Renal cortical epithelial cell (primary cell): ENCODE measurements at regions not wholly inside any gene's neighbourhood (a gene's known extent, or its start where the extent isn't known, plus 50 kb on each side); places are given as distances from the start of the nearest gene placed in this dataset.
A peak's percentile ranks its signal among the peaks of the same experiment; 100 is the strongest.

ENCODE experiments used
- DNase-seq: peaks from one replicate; pipeline ENCODE4 v3.0.0-alpha.2; 2011; ENCODE audit warnings: low read depth

DNA sequence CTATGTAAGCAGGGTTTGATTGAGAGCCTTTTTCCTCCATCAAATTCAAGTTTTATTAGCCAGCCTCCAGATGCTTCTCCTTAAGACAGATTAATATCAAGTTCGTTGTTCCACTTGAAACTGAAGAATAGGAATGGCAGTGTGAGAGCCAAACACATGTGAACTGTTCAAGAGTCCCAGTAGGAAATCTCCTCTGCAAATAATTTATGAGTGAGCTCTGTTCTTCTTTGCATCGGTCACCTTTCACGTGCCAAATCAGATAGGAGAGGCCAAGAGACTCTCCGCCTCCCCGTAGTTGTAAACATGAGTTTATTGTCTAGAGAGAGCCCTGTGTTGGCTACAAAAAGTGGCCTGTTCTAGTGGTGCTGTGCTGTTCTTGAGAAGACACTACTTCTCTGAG is 372.1 kb upstream of the NR2F2 start:
- DNase-seq = no peak

GRCh38 chr15:95968856-95969255 is 361.6 kb upstream of the NR2F2 start:
- no peak for DNase-seq

DNA sequence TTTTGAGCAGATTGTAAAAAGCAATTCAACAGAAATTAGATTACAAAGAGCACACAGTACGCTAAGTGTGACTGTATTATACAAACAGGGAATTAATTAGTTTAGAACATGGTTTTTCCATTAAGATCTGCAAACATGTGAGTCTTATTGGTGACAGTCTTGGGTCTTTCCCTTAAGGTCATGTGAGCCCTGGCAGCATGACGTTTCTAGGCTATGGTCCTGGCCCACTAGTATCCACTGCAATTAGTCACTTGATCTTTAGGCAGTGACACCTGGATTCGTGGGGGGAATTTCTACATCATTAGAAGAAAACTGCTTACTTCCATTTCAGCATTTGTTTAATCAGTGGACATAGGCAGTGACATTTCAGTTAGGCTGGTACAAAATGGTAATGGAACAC is 360.2 kb upstream of the NR2F2 start:
- no peak for DNase-seq

DNA sequence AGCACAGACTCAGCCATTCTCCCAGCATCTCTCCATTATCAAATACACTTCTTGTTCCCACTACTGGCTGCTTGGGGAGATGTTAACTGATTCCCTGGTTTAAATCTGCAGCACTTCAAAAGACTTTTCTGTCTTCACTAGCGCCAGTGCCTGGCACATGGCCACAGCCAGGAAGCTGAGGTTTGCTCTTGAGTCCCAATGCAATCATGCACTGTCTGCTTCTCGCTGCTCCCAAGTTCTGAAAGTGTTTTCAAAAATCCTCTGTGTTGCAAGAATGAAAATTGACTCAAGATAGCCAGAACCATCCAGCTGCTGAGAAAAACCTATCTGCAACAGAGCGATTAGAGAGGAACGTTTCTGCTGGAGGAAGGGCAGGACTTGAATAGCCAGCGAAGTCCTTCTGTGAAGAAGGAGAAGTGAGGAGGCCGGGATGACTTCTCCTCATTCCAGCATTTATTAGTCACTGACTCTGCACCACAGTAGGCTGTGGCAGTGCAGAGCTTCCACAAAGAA is 358.4 kb upstream of the NR2F2 start:
- DNase-seq = no peak

- no peak for DNase-seq
Observed at GRCh38 chr15:95972812-95973211, 357.7 kb upstream of the NR2F2 start.

- DNase-seq = peak; percentile 43
Observed at GRCh38 chr15:95973566-95974256, 356.8 kb upstream of the NR2F2 start.

- no peak for DNase-seq
Observed at GRCh38 chr15:95975212-95975611, 355.3 kb upstream of the NR2F2 start.

DNA sequence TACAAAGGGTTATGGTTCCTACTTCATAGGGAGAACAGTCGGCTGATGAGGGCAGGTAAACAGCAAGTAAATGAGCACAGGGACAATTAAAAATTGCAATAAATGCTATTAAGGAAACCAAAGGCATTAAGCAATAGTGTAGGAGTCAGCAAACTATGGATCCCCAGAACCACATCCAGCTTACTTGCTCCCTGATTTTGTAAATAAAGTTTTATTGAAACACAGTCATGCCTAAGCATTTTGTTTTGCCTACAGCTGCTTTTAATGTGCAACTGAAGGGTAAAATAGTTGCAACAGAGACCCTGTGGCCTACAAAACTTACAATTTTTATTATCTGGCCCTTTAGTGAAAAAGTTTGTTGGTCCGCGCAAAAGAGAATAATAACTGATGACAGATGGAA is 351.2 kb upstream of the NR2F2 start:
- no peak for DNase-seq

- no peak for DNase-seq
Observed at GRCh38 chr15:95981209-95981608, 349.3 kb upstream of the NR2F2 start.

DNA sequence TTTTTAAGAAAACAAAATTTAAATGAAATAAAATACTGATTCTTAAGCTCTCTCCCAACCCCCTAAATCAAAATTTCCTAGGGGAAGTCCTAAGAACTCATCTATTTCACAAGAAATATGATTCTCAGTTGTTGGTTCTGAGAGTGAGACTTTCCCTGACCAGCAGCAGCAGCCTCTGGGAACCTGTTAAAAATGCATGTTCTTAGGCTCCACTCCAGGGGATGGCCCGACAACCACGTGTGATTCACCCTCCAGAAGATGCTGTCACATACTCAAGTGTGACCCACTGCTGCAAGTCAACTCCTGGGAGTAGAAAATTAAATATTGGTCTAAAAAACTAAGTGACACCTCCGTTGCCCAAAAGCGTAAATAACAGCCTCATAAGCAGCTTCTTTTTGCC is 343.2 kb upstream of the NR2F2 start:
- DNase-seq = no peak

GRCh38 chr15:95987886-95988573 is 342.5 kb upstream of the NR2F2 start:
- no peak for DNase-seq

DNA sequence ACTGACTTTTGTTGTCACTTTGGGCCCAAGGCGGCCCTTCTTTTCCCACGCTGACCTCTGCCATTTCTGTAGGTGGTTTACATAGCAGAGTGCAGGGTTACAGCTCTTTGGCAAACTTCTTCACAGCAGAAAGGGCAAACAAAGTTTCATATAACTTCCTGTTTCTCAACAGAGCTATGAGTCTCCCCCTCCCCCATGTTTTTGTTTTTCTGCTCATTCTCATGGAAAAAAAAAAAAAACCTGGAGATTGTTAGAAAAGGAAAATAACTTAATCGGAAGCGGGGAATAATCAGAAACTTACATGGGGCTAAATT is 342.0 kb upstream of the NR2F2 start:
- DNase-seq = peak; percentile 59

- DNase-seq = peak; percentile 24
Observed at GRCh38 chr15:95989392-95989791, 341.1 kb upstream of the NR2F2 start.

DNA sequence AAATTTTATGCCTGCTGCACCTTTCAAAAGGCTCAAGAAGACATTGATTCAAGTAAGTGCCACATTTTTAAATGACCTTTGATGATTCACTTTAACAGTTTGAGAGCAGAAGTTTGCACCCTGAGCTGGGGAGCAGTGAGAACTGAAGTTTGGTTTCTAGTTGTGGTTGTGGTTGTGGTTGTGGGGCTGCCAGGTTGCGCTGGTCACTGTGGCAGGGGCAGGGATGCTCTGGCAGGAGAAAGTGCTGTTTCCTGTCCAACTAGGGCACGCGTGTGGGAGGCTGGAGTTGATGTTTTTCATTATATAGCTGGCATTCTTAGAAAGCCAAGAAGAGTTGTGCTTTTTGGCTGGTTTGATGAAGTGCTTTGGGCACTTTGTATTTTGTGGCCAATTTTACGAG is 339.7 kb upstream of the NR2F2 start:
- DNase-seq = no peak

DNA sequence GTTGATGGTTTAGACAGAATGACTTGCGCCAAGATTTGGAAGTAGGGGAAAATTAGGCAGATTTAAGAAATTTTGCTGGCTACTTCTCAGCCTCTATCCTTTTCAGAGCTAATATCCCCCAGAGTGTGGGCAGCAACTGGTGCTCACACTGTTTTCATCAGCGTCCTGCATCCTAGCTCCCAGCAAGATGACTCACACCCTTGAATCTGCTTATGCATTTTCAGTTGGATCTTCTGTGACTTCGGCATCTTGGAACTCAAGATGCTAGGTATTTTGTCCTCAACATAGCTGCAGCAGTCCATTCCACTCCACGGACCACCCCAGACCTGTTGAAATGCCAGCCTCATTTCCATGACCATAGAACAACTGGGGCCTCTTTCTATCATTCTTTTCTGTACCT is 336.1 kb upstream of the NR2F2 start:
- peak; percentile 62 for DNase-seq

- DNase-seq = peak; percentile 66
Observed at GRCh38 chr15:95995375-95996168, 334.9 kb upstream of the NR2F2 start.

GRCh38 chr15:95996494-95996893 is 334.0 kb upstream of the NR2F2 start:
- DNase-seq = no peak

DNA sequence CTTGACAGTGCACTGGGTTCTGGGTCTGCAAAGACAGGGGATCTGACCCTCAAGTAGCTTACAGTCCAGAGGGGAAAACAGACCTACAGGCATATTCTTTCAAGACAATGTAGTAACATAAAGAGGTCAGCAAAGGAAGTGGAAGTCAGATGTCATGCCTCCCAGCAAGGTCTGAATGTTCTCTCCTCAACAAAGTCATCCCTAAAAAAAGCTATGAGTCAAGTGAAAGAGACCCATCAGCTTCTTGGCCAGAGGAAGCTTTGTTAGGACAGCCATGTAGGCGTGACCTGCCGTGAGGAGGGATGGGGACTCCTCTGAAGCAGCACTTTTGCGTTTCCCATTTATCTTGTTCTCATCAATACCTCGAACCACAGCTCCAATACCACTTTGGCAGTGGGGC is 331.6 kb upstream of the NR2F2 start:
- no peak for DNase-seq

- no peak for DNase-seq
Observed at GRCh38 chr15:96002890-96003859, 327.3 kb upstream of the NR2F2 start.

DNA sequence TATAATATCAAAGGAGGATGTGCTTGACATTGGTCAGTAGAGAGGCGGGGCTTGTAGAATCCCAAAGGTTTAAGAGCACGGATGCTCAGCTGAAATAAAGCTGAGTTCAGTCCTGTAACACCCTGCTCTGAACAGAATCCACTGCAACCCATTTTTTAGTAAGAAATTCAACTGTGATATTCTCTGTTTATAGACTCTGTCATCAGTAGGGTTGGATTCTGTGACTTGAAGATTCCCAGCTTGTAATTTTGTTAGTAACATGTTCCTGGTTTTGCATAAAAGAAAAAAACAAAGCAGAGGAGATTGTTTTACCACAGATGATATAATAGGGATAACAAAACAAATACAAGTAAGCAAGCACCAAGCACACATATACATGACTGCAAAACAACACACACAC is 324.6 kb upstream of the NR2F2 start:
- DNase-seq = no peak

- no peak for DNase-seq
Observed at GRCh38 chr15:96011136-96011535, 319.4 kb upstream of the NR2F2 start.

GRCh38 chr15:96014939-96015338 is 315.6 kb upstream of the NR2F2 start:
- DNase-seq = no peak
